ENCODE measurements at regions not wholly inside any gene's neighbourhood (a gene's known extent, or its start where the extent isn't known, plus 50 kb on each side); places are given as distances from the start of the nearest gene placed in this dataset.

DNA sequence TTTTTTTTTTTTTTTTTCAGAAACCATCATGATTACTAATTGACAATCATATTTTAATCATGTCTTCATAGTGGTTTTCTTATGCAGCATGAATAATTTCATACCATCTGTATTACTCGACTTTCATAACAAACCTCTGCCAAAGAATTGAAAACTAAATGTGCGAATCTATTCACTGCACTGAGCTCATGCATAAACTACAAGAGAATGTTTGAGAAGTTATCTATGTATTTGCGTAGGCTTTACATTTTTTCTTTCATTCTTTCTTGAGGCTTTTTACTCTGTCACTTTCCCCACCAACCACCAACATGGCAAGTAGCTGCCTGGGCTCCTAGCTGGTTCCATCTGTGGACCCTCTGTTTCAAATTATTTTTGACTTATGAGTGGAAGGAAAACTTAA is 1761.0 kb downstream of the STIM2 start:
- TF ChIP-seq, protein P1, sequence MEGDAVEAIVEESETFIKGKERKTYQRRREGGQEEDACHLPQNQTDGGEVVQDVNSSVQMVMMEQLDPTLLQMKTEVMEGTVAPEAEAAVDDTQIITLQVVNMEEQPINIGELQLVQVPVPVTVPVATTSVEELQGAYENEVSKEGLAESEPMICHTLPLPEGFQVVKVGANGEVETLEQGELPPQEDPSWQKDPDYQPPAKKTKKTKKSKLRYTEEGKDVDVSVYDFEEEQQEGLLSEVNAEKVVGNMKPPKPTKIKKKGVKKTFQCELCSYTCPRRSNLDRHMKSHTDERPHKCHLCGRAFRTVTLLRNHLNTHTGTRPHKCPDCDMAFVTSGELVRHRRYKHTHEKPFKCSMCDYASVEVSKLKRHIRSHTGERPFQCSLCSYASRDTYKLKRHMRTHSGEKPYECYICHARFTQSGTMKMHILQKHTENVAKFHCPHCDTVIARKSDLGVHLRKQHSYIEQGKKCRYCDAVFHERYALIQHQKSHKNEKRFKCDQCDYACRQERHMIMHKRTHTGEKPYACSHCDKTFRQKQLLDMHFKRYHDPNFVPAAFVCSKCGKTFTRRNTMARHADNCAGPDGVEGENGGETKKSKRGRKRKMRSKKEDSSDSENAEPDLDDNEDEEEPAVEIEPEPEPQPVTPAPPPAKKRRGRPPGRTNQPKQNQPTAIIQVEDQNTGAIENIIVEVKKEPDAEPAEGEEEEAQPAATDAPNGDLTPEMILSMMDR (IDR thresholded peaks at IDR 0.05): no peak
- ATAC-seq (no peak), DNase-seq (no peak)
- H3K4me3 ChIP-seq: no peak overlapping the region
- no peaks in the 10 kb centered on the region for H3K9me3 ChIP-seq
- intact Hi-C loops (cut with DNase I, micrococcal nuclease): no loop called here
- H3K4me1 ChIP-seq (ENCODE audit: low read depth): no peaks in the 10 kb centered on the region
- H3K36me3 ChIP-seq (ENCODE audit: low read depth): no peaks in the 10 kb centered on the region

DNA sequence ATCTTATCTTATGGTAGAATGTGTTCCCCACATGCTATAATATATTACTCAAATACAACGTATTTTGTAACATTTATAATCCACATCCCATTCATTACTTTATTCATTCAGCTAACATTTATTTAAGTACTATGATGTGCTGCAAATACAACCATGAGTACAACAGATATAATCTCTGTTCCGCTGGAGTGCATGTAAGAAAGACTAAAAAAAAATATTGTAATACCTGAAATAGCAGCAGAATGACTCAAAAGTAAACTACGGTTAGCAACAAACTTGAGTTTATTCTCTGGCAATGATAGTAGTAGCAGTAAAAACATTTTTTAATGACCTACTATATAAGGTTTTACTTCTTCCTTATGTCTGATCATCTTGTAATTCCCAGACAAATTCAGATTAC is 1776.3 kb downstream of the STIM2 start:
- DNase-seq (no peak), ATAC-seq (no peak)
- no peaks in the 10 kb centered on the region for H3K4me1 ChIP-seq (ENCODE audit: low read depth)
- no peaks in the 10 kb centered on the region for H3K36me3 ChIP-seq (ENCODE audit: low read depth)
- TF ChIP-seq, protein P1 (IDR thresholded peaks at IDR 0.05): no peak
- intact Hi-C loops (cut with DNase I, micrococcal nuclease): no loop called here
- H3K4me3 ChIP-seq: no peak overlapping the region
- H3K9me3 ChIP-seq: no peaks in the 10 kb centered on the region

DNA sequence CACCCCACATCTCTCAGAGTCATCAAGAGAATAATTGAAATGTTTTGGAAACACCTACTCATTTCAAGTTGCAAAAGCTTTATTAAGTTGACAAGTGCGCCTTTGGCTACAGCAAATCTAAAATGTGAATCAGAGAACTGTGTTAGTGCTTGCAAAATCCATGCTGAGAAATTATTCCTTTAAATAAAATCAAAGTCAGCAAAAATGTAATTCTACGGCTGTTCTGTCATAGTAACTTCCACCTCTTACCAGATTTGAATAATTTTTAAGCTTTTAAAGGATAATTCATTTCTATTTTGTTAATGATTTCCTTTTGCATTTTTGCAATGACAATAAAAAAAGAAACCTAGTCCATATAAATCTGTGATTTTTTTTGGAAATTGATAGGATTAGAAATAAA is 1779.1 kb downstream of the STIM2 start:
- TF ChIP-seq, protein P1 (IDR thresholded peaks at IDR 0.05): no peak
- no peak for DNase-seq
- no peak for ATAC-seq
- H3K4me1 ChIP-seq (ENCODE audit: low read depth): no peaks in the 10 kb centered on the region
- intact Hi-C loops (cut with DNase I, micrococcal nuclease): no loop called here
- H3K4me3 ChIP-seq: no peak overlapping the region
- H3K36me3 ChIP-seq (ENCODE audit: low read depth): no peaks in the 10 kb centered on the region
- no peaks in the 10 kb centered on the region for H3K9me3 ChIP-seq

DNA sequence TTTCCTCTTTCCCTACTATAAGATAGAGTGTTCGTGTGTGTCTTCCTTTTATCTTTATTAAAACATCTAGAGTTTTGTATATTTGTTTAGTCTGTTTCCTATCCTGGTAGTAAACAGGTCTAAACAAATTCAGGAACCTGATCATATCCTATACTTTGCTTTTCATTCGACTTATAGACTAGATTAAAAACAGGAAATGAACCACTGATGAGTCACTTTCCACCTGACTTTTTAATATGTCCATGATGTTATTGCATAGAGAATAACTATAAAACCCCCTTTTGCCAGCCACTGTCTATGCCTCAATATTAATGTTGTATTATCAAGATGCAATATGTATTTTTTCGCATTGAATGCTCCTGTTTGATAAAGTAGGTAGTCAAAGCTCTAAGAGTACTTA is 1794.0 kb downstream of the STIM2 start:
- no peak for ATAC-seq
- Histone ChIP-seq H3K9me3 (peaks cover 5% of the 10 kb centered on the region), H3K4me1 (ENCODE audit: low read depth) (no peaks in the 10 kb centered on the region), H3K4me3 (no peak overlapping the region), H3K36me3 (ENCODE audit: low read depth) (no peaks in the 10 kb centered on the region)
- no peak for DNase-seq
- TF ChIP-seq, protein P1 (IDR thresholded peaks at IDR 0.05): no peak
- intact Hi-C loops (cut with DNase I, micrococcal nuclease): no loop called here

DNA sequence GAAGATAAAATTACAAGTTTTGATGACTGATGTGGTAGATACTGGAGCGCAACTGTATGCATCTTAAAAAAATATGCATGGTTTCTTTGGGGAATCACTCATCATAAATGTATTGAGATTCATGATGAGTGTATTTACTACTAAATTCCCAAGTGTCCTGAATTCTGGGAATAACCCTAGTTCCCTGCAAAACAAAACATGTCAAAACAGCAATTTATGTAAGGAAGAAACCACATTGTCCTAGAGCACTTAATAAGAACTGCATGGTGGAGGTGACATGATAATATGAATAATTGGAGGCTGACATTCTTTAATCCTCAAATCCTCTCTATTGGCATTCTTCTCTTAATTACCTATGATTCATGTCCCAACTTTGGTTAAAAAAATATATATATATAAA is 1804.7 kb downstream of the STIM2 start:
- intact Hi-C loops (cut with DNase I, micrococcal nuclease): no loop called here
- no peaks in the 10 kb centered on the region for H3K4me1 ChIP-seq (ENCODE audit: low read depth)

DNA sequence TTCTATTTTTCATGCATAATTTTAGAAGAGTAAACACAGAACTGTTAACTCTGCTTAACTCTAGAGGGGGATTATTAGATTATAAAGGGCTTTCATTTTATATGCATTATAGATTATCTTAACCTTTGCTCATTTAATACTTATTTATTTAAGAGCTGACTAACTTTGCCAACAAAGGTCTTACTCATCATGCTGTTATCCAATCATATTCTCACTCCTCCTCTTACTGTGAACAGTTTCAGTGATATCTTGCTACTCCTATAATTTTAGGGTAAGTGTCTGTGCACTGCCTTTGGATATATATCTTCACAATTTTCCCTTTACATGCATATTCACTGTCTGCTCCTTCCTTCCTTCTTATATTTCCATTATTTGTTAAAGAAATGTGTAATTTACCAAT is 1814.9 kb downstream of the STIM2 start:
- no peak for ATAC-seq
- Histone ChIP-seq H3K4me1 (ENCODE audit: low read depth) (no peaks in the 10 kb centered on the region), H3K36me3 (ENCODE audit: low read depth) (no peaks in the 10 kb centered on the region), H3K4me3 (no peak overlapping the region), H3K9me3 (no peaks in the 10 kb centered on the region)
- DNase-seq: no peak
- TF ChIP-seq, protein P1 (IDR thresholded peaks at IDR 0.05): no peak
- intact Hi-C loops (cut with DNase I, micrococcal nuclease): no loop called here

More for the DNA sequence above, 1804.7 kb downstream of the STIM2 start:
- TF ChIP-seq, protein P1 (IDR thresholded peaks at IDR 0.05): no peak
- DNase-seq (no peak), ATAC-seq (no peak)
- H3K36me3 ChIP-seq (ENCODE audit: low read depth): no peaks in the 10 kb centered on the region
- no peaks in the 10 kb centered on the region for H3K9me3 ChIP-seq
- no peak overlapping the region for H3K4me3 ChIP-seq

All from mucosa of descending colon (tissue), 3 donors.